Upper lobe of left lung (tissue), 6 donors: ENCODE measurements at regions not wholly inside any gene's neighbourhood (a gene's known extent, or its start where the extent isn't known, plus 50 kb on each side); places are given as distances from the start of the nearest gene placed in this dataset.

ENCODE experiments used
- ATAC-seq, 2 donors: fragments of 200-7000 bp; cut with Tn5 transposase; one replicate each; pipeline ENCODE4 v1.9.1; 2022; ENCODE audit warnings: mild to moderate bottlenecking in 2 of 2, moderate library complexity in 2 of 2; ENCODE audit not compliant: low FRiP score in 2 of 2
- DNase-seq, 2 donors: peaks; one replicate each; pipeline ENCODE4 v3.0.0-alpha.2; 2019 to 2020
- H3K27ac ChIP-seq, 4 donors: fragments of 200-600 bp; sonication (generic); one replicate each; pipeline ENCODE4 v1.5.1; 2016 to 2019
- H3K27me3 ChIP-seq, 4 donors: fragments of 200-600 bp; sonication (generic); one replicate each; pipeline ENCODE4 v1.5.1; 2017 to 2019
- H3K36me3 ChIP-seq, 4 donors: fragments of 200-600 bp; sonication (generic); one replicate each; pipeline ENCODE4 v1.5.1; 2016 to 2019
- H3K4me1 ChIP-seq, 4 donors: fragments of 200-600 bp; sonication (generic); one replicate each; pipeline ENCODE4 v1.5.1; 2018 to 2019
- H3K4me3 ChIP-seq, 4 donors: fragments of 200-600 bp; sonication (generic); one replicate each; pipeline ENCODE4 v1.5.1; 2017 to 2019; ENCODE audit warnings: mild to moderate bottlenecking in 2 of 4, moderate library complexity in 1 of 4
- H3K9me3 ChIP-seq, 4 donors: fragments of 200-600 bp; sonication (generic); one replicate each; pipeline ENCODE4 v1.5.1; 2018 to 2019
- CTCF ChIP-seq, 6 experiments: fragments of 450-650 bp in 4 of 6; fragments of 200-600 bp in 2 of 6; sonication (generic) in 2 of 6; IDR thresholded peaks; one replicate each; pipeline ENCODE4 v1.5.1; 2016 to 2019; ENCODE audit warnings: antibody characterized with exemption in 6 of 6
- EP300 ChIP-seq, 4 donors: sonication (generic); formaldehyde crosslinking; IDR thresholded peaks; one replicate each; pipeline ENCODE4 v1.5.1; 2017; ENCODE audit warnings: antibody characterized with exemption in 4 of 4, control low read depth in 2 of 4
- POLR2A ChIP-seq, 4 donors: fragments of 450-650 bp; IDR thresholded peaks; one replicate each; pipeline ENCODE4 v1.5.1; 2016 to 2017; ENCODE audit warnings: antibody characterized with exemption in 4 of 4, mild to moderate bottlenecking in 2 of 4
- POLR2AphosphoS5 ChIP-seq, 2 donors: sonication (generic); formaldehyde crosslinking; IDR thresholded peaks; one replicate each; pipeline ENCODE4 v1.5.1; 2017; ENCODE audit warnings: antibody characterized with exemption in 2 of 2
- WGBS, 2 donors: methylation state at CpG; one replicate each; pipeline ENCODE4 v1.1.5; 2017 to 2018; 5-methylcytosine and 5-hydroxymethylcytosine counted together
- donor health status: DM: no; HTN: no; CAD: no; lungs with moderate emphysema.
- donor health status: DM: no; HTN: yes; CAD: no; lungs with severe emphysema.

DNA sequence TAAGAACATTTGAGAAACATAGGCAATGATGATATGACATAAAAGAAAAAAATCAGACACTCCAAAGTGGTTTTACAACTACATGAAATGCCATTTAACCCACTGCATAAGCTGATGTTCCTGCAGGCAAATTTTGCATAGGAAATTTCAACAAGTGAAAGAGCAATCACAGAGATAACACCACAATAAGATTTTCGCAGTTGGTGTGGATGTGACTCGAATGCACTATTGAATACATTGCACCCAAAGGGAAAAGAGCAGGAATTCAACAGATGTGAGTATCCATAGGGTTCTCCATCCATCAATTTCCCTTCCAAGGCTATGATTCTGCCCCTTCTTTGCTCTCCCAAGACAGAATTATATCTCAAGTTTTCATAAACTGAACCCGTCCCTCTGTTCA is 456.1 kb downstream of the RAP2B start:
- H3K9me3 ChIP-seq: no peaks in the 10 kb centered on the region
- TF ChIP-seq EP300 (IDR thresholded peaks at IDR 0.05): no peak
- 91 to 93% methylated on average over 3 of the region's 3 CpGs for WGBS, 2 donors
- no peaks in the 10 kb centered on the region for H3K27me3 ChIP-seq
- no peaks in the 10 kb centered on the region for H3K36me3 ChIP-seq
- no peak overlapping the region for H3K27ac ChIP-seq
- ATAC-seq (no peak), DNase-seq (no peak)
- H3K4me1 ChIP-seq: no peaks in the 10 kb centered on the region
- H3K4me3 ChIP-seq: no peak overlapping the region

DNA sequence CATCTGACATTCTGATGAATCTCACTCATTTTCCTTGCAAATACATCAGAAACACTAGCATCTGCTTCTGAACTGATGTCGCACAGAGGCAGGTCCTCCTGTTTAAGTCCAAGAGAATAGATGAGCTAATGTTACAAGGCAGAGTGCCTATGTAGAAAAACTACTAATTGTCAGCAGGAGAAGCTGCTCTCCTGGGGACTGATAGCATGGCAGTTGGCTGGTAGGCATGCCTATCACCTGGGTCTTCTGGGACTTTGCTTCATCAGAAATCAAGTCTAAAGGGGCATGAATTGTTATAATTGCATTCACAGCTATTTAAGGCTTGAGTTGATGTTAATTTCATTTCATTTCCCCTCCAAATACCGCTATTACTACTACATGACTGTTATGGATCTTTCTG is 457.2 kb downstream of the RAP2B start:
- Histone ChIP-seq H3K4me1 (no peaks in the 10 kb centered on the region), H3K27me3 (no peaks in the 10 kb centered on the region), H3K27ac (no peak overlapping the region), H3K4me3 (no peak overlapping the region), H3K36me3 (no peaks in the 10 kb centered on the region), H3K9me3 (no peaks in the 10 kb centered on the region)
- TF ChIP-seq EP300 (IDR thresholded peaks at IDR 0.05) (no peak), POLR2AphosphoS5 (IDR thresholded peaks at IDR 0.05) (no peak), CTCF (IDR thresholded peaks at IDR 0.05) (no peak), POLR2A (IDR thresholded peaks at IDR 0.05) (no peak)
- 88 to 92% methylated on average over 2 of the region's 2 CpGs for WGBS, 2 donors
- ATAC-seq: no peak
- no peak for DNase-seq

DNA sequence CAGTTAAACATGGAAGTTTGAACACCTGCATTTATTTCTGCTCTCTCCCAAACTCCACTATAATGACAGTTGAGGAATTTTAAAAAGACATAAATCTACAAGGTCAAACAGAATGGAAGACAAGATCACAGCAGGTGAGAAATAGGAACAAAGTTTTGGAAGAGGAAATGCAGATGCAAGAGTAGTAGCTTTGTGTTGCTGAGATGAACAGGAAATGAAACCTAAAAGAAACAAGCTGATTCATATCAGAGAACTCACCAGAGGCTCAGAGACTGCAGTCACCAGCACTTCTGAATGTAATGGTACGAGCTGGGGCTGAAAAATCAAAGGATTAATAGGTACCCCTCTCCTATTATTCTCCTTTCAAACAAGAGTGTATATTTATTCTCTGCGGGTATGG is 459.9 kb downstream of the RAP2B start:
- DNase-seq (no peak), ATAC-seq (peak in 1 of 2 donors; percentile 21)
- 65 to 70% methylated on average over 2 of the region's 2 CpGs for WGBS, 2 donors
- no peak for TF ChIP-seq POLR2AphosphoS5 (IDR thresholded peaks at IDR 0.05)
- TF ChIP-seq POLR2A (IDR thresholded peaks at IDR 0.05): no peak
- TF ChIP-seq CTCF (IDR thresholded peaks at IDR 0.05): no peak
- TF ChIP-seq EP300 (IDR thresholded peaks at IDR 0.05): no peak
- Histone ChIP-seq H3K9me3 (no peaks in the 10 kb centered on the region), H3K27me3 (no peaks in the 10 kb centered on the region), H3K4me1 (no peaks in the 10 kb centered on the region), H3K27ac (no peak overlapping the region), H3K36me3 (no peaks in the 10 kb centered on the region), H3K4me3 (no peak overlapping the region)

DNA sequence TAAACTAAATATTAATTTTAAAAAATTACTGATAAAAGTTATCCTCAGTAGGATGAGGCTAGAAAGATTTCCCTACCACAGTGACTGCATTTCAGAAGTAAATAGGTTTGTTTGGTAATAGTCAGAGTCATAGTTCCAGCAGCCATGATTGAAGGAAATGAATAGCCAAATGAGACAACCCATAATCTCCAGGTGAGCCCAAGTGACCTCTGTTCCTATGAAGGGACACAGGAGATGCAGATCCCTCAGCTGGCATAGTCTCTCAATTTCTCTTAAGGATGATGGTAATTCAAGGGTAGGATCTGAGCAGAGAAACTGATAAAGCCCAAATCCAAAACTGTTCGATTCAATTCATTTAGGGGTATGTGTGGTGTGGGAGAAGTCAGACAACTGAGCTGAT is 461.8 kb downstream of the RAP2B start:
- no peaks in the 10 kb centered on the region for H3K9me3 ChIP-seq
- no peaks in the 10 kb centered on the region for H3K36me3 ChIP-seq
- TF ChIP-seq CTCF (IDR thresholded peaks at IDR 0.05): no peak
- no peak for TF ChIP-seq EP300 (IDR thresholded peaks at IDR 0.05)
- DNase-seq: no peak
- peaks cover 0 to 5% (median 0%) of the 10 kb centered on the region in 4 donors for H3K4me1 ChIP-seq
- no peak overlapping the region for H3K27ac ChIP-seq
- no peaks in the 10 kb centered on the region for H3K27me3 ChIP-seq
- no peak for ATAC-seq
- 85 to 88% methylated on average over 1 of the region's 1 CpG for WGBS, 2 donors
- H3K4me3 ChIP-seq: no peak overlapping the region

DNA sequence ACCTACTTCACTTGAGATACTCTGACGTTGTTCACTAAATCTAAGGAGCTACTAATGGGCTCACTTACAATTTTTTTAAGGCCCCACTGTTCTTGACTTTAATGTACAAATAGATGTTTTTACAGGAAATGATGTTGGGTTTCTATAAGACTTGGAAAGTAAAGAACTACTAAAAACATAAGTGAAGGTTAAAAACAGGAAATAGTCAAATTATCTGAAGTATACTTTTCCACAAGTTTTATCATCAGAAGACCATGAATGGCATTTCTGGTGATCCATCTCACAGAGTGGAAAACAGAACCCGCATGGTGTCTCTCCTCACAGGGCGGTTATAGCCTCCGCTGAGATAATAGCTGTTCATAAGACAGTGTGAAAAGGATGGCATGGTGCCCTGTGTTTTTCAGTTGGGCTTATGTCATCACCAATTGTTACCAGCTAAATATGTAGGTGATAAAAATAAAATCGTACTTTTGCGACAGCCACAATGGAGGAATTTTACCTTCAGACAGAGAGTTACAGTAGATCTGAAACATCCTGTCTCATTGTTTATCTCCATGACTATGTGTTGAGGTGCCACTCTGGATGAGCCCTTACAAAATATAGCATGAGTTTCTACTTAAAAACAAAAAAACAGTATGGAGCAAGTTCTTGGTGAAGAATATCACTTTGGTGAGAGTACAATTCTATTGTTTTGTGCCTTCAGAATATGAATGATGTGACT is 462.4 kb downstream of the RAP2B start:
- no peak overlapping the region for H3K4me3 ChIP-seq
- H3K9me3 ChIP-seq: no peaks in the 10 kb centered on the region
- ATAC-seq: no peak
- TF ChIP-seq CTCF (IDR thresholded peaks at IDR 0.05) (no peak), POLR2A (IDR thresholded peaks at IDR 0.05) (no peak)
- H3K27me3 ChIP-seq: no peaks in the 10 kb centered on the region
- no peaks in the 10 kb centered on the region for H3K36me3 ChIP-seq
- DNase-seq: no peak
- H3K4me1 ChIP-seq: peaks cover 0 to 9% (median 0%) of the 10 kb centered on the region in 4 donors
- peak overlapping the region in 1 of 4 donors; percentile 36 for H3K27ac ChIP-seq
- 74 to 75% methylated on average over 6 of the region's 6 CpGs for WGBS, 2 donors
